ENCODE measurements at regions not wholly inside any gene's neighbourhood (a gene's known extent, or its start where the extent isn't known, plus 50 kb on each side); places are given as distances from the start of the nearest gene placed in this dataset.

GRCh38 chr16:35450648-35451047, 1991.2 kb downstream of the TP53TG3F start:
- Histone ChIP-seq H3K9ac (ENCODE audit: low read length) (no peak overlapping the region), H3K36me3 (ENCODE audit: control insufficient read depth, insufficient read depth, low read length) (no peaks in the 10 kb centered on the region), H3K27ac (ENCODE audit: low read depth, low read length) (no peak overlapping the region), H3K4me3 (ENCODE audit: low read length) (no peak overlapping the region), H3K27me3 (ENCODE audit: control insufficient read depth, insufficient read depth, low read length) (no peaks in the 10 kb centered on the region), H3K4me1 (ENCODE audit: control insufficient read depth, insufficient read depth, low read length) (no peaks in the 10 kb centered on the region)

DNA sequence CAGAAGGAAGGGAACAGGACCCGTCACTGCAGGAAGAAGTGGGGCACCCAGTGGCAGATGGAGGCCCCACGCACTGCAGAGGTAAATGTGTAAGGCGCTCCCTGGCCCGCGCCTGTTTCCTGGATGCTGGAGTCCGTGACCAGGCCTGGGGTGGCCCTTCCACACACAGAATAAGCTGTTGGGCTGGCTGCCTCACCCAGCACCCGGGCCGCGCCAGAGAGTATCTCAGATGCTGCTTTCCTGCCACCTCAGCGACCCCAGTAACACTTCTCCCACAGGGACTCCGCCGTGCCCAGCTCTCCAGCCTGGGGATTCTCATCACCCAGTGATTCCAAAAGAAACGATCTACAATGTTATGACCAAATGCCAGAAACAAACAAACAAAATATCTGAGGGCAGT, 1993.1 kb downstream of the TP53TG3F start:
- Histone ChIP-seq H3K9ac (ENCODE audit: low read length) (no peak overlapping the region), H3K4me3 (ENCODE audit: low read length) (no peak overlapping the region)

DNA sequence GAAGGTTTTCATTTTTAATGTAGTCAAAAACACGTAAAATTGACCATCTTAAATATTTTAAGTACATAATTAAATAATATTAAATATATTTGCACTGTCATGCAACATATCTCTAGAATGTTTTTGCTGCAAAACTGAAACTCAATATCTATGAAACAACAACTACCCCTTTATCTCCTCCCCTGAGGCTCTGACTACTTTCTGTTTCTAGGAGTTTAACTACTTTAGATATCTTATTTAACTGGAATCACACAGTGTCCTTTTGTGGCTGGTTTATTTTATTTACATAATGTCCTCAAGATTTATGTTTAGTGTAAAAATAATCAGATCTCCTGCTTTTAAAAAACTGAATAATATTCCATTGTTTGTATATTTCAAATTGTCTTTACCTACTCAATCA, 2003.9 kb downstream of the TP53TG3F start:
- no peak overlapping the region for H3K9ac ChIP-seq (ENCODE audit: low read length)
- no peak overlapping the region for H3K4me3 ChIP-seq (ENCODE audit: low read length)
- no peaks in the 10 kb centered on the region for H3K4me1 ChIP-seq (ENCODE audit: control insufficient read depth, insufficient read depth, low read length)
- H3K36me3 ChIP-seq (ENCODE audit: control insufficient read depth, insufficient read depth, low read length) = no peaks in the 10 kb centered on the region
- H3K27ac ChIP-seq (ENCODE audit: low read depth, low read length) = no peak overlapping the region
- no peaks in the 10 kb centered on the region for H3K27me3 ChIP-seq (ENCODE audit: control insufficient read depth, insufficient read depth, low read length)

More for the DNA sequence above, 1993.1 kb downstream of the TP53TG3F start:
- H3K27me3 ChIP-seq (ENCODE audit: control insufficient read depth, insufficient read depth, low read length) = no peaks in the 10 kb centered on the region
- no peak overlapping the region for H3K27ac ChIP-seq (ENCODE audit: low read depth, low read length)
- no peaks in the 10 kb centered on the region for H3K4me1 ChIP-seq (ENCODE audit: control insufficient read depth, insufficient read depth, low read length)
- no peaks in the 10 kb centered on the region for H3K36me3 ChIP-seq (ENCODE audit: control insufficient read depth, insufficient read depth, low read length)

- H3K27me3 ChIP-seq (ENCODE audit: control insufficient read depth, insufficient read depth, low read length) = no peaks in the 10 kb centered on the region
- H3K9ac ChIP-seq (ENCODE audit: low read length) = no peak overlapping the region
- H3K4me3 ChIP-seq (ENCODE audit: low read length) = no peak overlapping the region
- H3K36me3 ChIP-seq (ENCODE audit: control insufficient read depth, insufficient read depth, low read length) = no peaks in the 10 kb centered on the region
- H3K27ac ChIP-seq (ENCODE audit: low read depth, low read length) = no peak overlapping the region
- H3K4me1 ChIP-seq (ENCODE audit: control insufficient read depth, insufficient read depth, low read length) = no peaks in the 10 kb centered on the region
Measured at GRCh38 chr16:35480361-35480760, 2020.9 kb downstream of the TP53TG3F start.

DNA sequence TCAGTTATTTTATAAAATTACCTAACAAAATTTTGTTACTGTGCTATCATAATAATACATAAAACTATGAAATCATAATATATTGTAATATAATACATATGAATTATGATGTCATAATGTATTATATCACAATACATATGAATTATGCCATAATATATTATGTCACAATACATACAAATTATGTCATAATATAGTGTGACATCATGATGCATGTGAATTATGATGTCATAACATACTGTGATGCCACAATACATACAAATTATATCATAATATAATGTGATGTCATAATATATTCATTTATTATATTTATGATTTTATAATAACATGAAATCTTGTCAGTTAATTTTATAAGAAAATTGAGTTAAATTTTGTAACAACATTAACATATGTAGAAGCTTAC, 2021.6 kb downstream of the TP53TG3F start:
- no peak overlapping the region for H3K9ac ChIP-seq (ENCODE audit: low read length)
- no peaks in the 10 kb centered on the region for H3K4me1 ChIP-seq (ENCODE audit: control insufficient read depth, insufficient read depth, low read length)
- no peaks in the 10 kb centered on the region for H3K36me3 ChIP-seq (ENCODE audit: control insufficient read depth, insufficient read depth, low read length)
- H3K27me3 ChIP-seq (ENCODE audit: control insufficient read depth, insufficient read depth, low read length) = no peaks in the 10 kb centered on the region
- H3K4me3 ChIP-seq (ENCODE audit: low read length) = no peak overlapping the region
- no peak overlapping the region for H3K27ac ChIP-seq (ENCODE audit: low read depth, low read length)

DNA sequence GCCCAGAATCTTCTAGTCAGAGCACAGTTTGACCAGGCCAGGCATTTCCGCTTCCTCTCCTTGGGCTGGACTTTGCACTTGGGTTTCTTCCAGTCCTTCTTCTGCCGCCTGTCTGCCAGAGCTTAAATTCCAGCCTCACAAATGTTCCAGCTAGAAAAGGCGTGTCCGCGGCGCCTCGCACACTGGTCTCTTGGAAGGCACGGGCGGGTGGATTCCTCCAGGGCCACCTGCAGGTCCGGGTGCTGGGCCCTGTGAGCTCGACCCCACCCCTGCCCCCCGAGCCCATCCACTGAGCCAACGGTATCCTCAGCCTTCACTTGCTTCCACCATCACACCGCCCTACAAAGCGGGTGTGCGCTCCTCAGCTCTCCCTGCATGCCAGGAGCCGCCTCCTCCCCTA, 2026.5 kb downstream of the TP53TG3F start:
- H3K27ac ChIP-seq (ENCODE audit: low read depth, low read length) = no peak overlapping the region
- H3K9ac ChIP-seq (ENCODE audit: low read length) = no peak overlapping the region
- no peak overlapping the region for H3K4me3 ChIP-seq (ENCODE audit: low read length)
- no peaks in the 10 kb centered on the region for H3K4me1 ChIP-seq (ENCODE audit: control insufficient read depth, insufficient read depth, low read length)
- H3K36me3 ChIP-seq (ENCODE audit: control insufficient read depth, insufficient read depth, low read length) = no peaks in the 10 kb centered on the region
- no peaks in the 10 kb centered on the region for H3K27me3 ChIP-seq (ENCODE audit: control insufficient read depth, insufficient read depth, low read length)

- Histone ChIP-seq H3K27ac (ENCODE audit: low read depth, low read length) (no peak overlapping the region), H3K36me3 (ENCODE audit: control insufficient read depth, insufficient read depth, low read length) (no peaks in the 10 kb centered on the region), H3K9ac (ENCODE audit: low read length) (no peak overlapping the region), H3K27me3 (ENCODE audit: control insufficient read depth, insufficient read depth, low read length) (no peaks in the 10 kb centered on the region), H3K4me1 (ENCODE audit: control insufficient read depth, insufficient read depth, low read length) (no peaks in the 10 kb centered on the region), H3K4me3 (ENCODE audit: low read length) (no peak overlapping the region)
Measured at GRCh38 chr16:35492225-35492624, 2032.8 kb downstream of the TP53TG3F start.

DNA sequence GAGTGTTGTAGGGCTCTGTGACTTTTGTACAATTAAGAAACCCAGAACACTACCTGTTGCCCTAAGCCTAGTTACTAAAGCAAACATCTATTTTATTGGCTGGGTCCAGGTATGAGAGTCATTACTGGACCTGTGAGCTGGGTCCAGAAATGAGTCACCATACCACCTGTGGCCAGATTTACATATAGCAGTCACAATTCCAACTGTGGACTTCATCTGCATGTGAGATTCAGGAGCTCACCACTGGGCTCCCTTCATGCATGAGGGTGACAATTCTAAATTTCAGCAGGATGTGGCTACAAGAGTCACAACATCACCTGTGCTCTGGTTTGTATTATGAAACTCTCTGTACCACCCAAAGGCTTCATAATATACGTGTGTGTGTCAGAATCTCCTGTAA, 2038.0 kb downstream of the TP53TG3F start:
- Histone ChIP-seq H3K4me3 (ENCODE audit: low read length) (no peak overlapping the region), H3K4me1 (ENCODE audit: control insufficient read depth, insufficient read depth, low read length) (no peaks in the 10 kb centered on the region), H3K27ac (ENCODE audit: low read depth, low read length) (no peak overlapping the region), H3K9ac (ENCODE audit: low read length) (no peak overlapping the region), H3K36me3 (ENCODE audit: control insufficient read depth, insufficient read depth, low read length) (no peaks in the 10 kb centered on the region), H3K27me3 (ENCODE audit: control insufficient read depth, insufficient read depth, low read length) (no peaks in the 10 kb centered on the region)

- H3K36me3 ChIP-seq (ENCODE audit: control insufficient read depth, insufficient read depth, low read length) = no peaks in the 10 kb centered on the region
- no peak overlapping the region for H3K9ac ChIP-seq (ENCODE audit: low read length)
- no peak overlapping the region for H3K27ac ChIP-seq (ENCODE audit: low read depth, low read length)
- no peak overlapping the region for H3K4me3 ChIP-seq (ENCODE audit: low read length)
- no peaks in the 10 kb centered on the region for H3K27me3 ChIP-seq (ENCODE audit: control insufficient read depth, insufficient read depth, low read length)
- no peaks in the 10 kb centered on the region for H3K4me1 ChIP-seq (ENCODE audit: control insufficient read depth, insufficient read depth, low read length)
Measured at GRCh38 chr16:35506018-35506897, 2046.8 kb downstream of the TP53TG3F start.

DNA sequence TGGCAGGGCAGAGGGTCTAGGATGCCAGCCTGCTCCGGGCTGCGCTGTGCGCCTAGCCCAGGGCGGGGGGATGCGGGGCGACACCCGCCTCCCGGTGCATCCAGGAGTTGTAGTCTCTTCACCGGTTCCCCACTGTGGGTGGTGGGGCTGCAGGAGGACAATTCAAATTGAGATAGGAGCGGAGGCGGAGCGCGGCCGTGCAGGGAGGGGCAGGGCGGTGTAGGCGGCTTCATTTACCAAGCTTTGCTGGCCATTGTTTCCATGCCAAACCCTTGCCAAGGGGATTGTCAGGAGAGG, 2047.4 kb downstream of the TP53TG3F start:
- Histone ChIP-seq H3K4me3 (ENCODE audit: low read length) (no peak overlapping the region), H3K36me3 (ENCODE audit: control insufficient read depth, insufficient read depth, low read length) (no peaks in the 10 kb centered on the region), H3K27ac (ENCODE audit: low read depth, low read length) (no peak overlapping the region), H3K9ac (ENCODE audit: low read length) (no peak overlapping the region), H3K27me3 (ENCODE audit: control insufficient read depth, insufficient read depth, low read length) (no peaks in the 10 kb centered on the region), H3K4me1 (ENCODE audit: control insufficient read depth, insufficient read depth, low read length) (no peaks in the 10 kb centered on the region)

GRCh38 chr16:35510701-35511100, 2051.3 kb downstream of the TP53TG3F start:
- no peaks in the 10 kb centered on the region for H3K27me3 ChIP-seq (ENCODE audit: control insufficient read depth, insufficient read depth, low read length)
- H3K4me1 ChIP-seq (ENCODE audit: control insufficient read depth, insufficient read depth, low read length) = no peaks in the 10 kb centered on the region
- no peak overlapping the region for H3K27ac ChIP-seq (ENCODE audit: low read depth, low read length)
- H3K36me3 ChIP-seq (ENCODE audit: control insufficient read depth, insufficient read depth, low read length) = no peaks in the 10 kb centered on the region
- no peak overlapping the region for H3K4me3 ChIP-seq (ENCODE audit: low read length)
- no peak overlapping the region for H3K9ac ChIP-seq (ENCODE audit: low read length)

DNA sequence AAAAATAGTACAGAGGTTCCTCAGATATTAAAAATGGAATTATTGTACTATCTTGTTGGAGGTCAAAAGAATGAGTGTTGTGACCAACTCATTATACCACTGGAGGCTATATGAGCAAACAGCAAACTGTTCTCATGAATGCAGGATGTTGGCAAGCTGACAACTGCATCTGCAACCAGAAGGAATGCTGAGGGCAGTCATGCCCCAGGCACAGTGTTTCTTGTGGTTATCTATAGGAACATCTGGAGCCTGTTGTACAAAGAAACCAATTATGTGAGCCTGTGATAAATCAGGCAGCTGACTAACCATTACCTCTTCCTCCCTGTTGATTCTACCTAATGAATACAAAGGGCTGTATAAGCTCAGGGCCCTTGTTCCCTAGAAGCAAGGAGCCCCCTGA, 2057.1 kb downstream of the TP53TG3F start:
- H3K27me3 ChIP-seq (ENCODE audit: control insufficient read depth, insufficient read depth, low read length) = no peaks in the 10 kb centered on the region
- H3K9ac ChIP-seq (ENCODE audit: low read length) = no peak overlapping the region
- H3K27ac ChIP-seq (ENCODE audit: low read depth, low read length) = no peak overlapping the region
- H3K36me3 ChIP-seq (ENCODE audit: control insufficient read depth, insufficient read depth, low read length) = no peaks in the 10 kb centered on the region
- H3K4me3 ChIP-seq (ENCODE audit: low read length) = no peak overlapping the region
- no peaks in the 10 kb centered on the region for H3K4me1 ChIP-seq (ENCODE audit: control insufficient read depth, insufficient read depth, low read length)

DNA sequence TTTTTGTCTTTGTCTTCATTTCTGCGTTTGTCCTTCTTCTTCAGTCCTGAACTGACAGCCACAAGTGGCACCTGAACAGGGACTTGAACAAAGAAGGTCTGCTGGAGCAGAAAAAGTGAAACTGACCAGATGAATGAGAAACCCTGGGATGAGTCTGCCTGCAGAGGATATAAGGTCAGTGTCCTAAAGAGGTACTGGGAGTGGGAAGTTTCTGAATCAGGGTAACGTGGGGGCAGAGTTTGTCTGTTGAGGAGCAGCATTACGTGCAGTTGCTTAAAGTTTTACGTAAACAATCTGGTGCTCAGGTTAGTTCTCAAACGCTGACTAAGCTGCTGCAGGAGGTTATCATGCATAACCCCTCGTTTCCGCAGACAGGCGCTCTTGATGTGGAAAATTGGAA, 2057.6 kb downstream of the TP53TG3F start:
- H3K36me3 ChIP-seq (ENCODE audit: control insufficient read depth, insufficient read depth, low read length) = no peaks in the 10 kb centered on the region
- no peak overlapping the region for H3K4me3 ChIP-seq (ENCODE audit: low read length)
- no peaks in the 10 kb centered on the region for H3K4me1 ChIP-seq (ENCODE audit: control insufficient read depth, insufficient read depth, low read length)
- no peaks in the 10 kb centered on the region for H3K27me3 ChIP-seq (ENCODE audit: control insufficient read depth, insufficient read depth, low read length)
- no peak overlapping the region for H3K27ac ChIP-seq (ENCODE audit: low read depth, low read length)
- no peak overlapping the region for H3K9ac ChIP-seq (ENCODE audit: low read length)

Measured in rectal smooth muscle tissue (tissue), 1 donor.